IPS DF 6.9 (cell line): ENCODE measurements at regions not wholly inside any gene's neighbourhood (a gene's known extent, or its start where the extent isn't known, plus 50 kb on each side); places are given as distances from the start of the nearest gene placed in this dataset.

Experiments used
- DNase-seq: peaks from one replicate; pipeline ENCODE4 v3.0.0-alpha.2; 2013; ENCODE audit warnings: low read depth, low spot score
- H3K27ac ChIP-seq: one replicate; pipeline ENCODE4 v1.5.1; 2013; ENCODE audit warnings: low read length, control low read depth
- H3K27me3 ChIP-seq: 2 replicates; pipeline ENCODE4 v1.6.1; 2013; ENCODE audit warnings: mild to moderate bottlenecking, low read length; ENCODE audit not compliant: control insufficient read depth, insufficient read depth
- H3K36me3 ChIP-seq: 2 replicates; pipeline ENCODE4 v1.6.1; 2013; ENCODE audit warnings: low read length; ENCODE audit not compliant: control insufficient read depth, insufficient read depth
- H3K4me1 ChIP-seq: 2 replicates; pipeline ENCODE4 v1.6.1; 2013; ENCODE audit warnings: low read length; ENCODE audit not compliant: control insufficient read depth, insufficient read depth
- H3K4me3 ChIP-seq: 2 replicates; pipeline ENCODE4 v1.5.1; 2013; ENCODE audit warnings: mild to moderate bottlenecking, low read length
- H3K9me3 ChIP-seq: 2 replicates; pipeline ENCODE4 v1.6.1; 2013; ENCODE audit warnings: low read length, inconsistent platforms; ENCODE audit not compliant: control insufficient read depth, insufficient read depth
- WGBS: extraction: QIAGEN DNeasy Blood & Tissue Kit; methylation state at CpG from one replicate; pipeline ENCODE4 v1.1.7; 2013; ENCODE audit warnings: mixed read lengths, missing lambda C conversion rate; ENCODE audit not compliant: insufficient read length, insufficient coverage; 5-methylcytosine and 5-hydroxymethylcytosine counted together

- Histone ChIP-seq H3K27me3 (no peaks in the 10 kb centered on the region), H3K4me1 (peaks cover 1% of the 10 kb centered on the region; the same call in 1 of the 2 replicates), H3K9me3 (no peaks in the 10 kb centered on the region), H3K4me3 (no peak overlapping the region), H3K36me3 (no peaks in the 10 kb centered on the region), H3K27ac (no peak overlapping the region)
- WGBS, result no CpG with 5 or more reads among the region's 5 CpGs
- DNase-seq, result no peak
Observed at GRCh38 chr5:103463261-103463660, 99.3 kb downstream of the NUDT12 start.

DNA sequence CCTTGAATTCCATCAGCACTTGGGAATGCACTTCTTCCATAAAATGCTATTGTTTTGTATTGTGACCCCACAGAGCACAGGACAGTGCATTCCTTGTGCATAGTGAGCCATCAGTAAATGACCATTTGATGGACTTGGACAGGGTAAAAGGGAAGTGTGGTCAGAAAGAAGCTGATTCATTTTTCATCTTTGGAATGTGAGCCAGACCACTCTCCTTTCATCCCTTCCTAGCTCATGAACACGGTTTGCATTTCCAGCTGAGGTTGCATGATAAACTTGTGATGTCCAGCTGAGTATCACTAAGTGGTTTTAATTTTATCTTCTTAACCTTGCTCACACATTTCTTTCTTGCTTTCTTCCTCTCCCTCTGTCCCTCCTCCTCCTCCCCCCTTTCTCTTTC is 101.3 kb downstream of the NUDT12 start:
- no peaks in the 10 kb centered on the region for H3K36me3 ChIP-seq
- no peak overlapping the region for H3K27ac ChIP-seq
- H3K9me3 ChIP-seq, result no peaks in the 10 kb centered on the region
- peaks cover 1% of the 10 kb centered on the region; the same call in 1 of the 2 replicates for H3K4me1 ChIP-seq
- WGBS, result no CpG with 5 or more reads among the region's 1 CpG
- H3K27me3 ChIP-seq, result no peaks in the 10 kb centered on the region
- DNase-seq, result no peak
- no peak overlapping the region for H3K4me3 ChIP-seq

DNA sequence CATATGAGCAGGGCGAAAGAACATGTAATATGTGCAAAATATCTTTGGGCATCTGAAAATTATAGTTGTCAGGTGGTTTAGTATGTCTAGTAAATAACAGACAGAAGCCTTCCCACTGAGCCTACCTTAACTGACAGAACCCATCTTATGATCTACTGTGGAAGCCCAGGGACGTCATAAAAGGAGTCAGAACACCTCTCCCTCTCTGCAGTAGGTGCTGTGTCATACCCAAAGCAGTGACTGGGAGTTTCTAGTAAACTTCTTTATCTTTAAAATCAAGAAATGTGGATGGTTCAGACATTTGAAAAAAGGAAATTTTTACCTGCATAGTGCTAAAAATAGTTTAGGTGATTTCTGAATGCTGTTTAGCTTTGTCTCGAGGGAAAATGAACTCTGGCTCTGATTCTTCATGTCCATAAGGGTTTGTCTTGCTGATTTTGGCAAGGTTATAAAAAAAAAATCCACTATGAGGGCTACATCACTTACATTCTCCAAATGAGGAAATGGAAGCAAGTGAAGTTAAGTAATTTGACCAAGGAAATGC is 104.0 kb downstream of the NUDT12 start:
- Histone ChIP-seq H3K4me1 (peaks cover 1% of the 10 kb centered on the region; the same call in 1 of the 2 replicates), H3K36me3 (no peaks in the 10 kb centered on the region), H3K27me3 (no peaks in the 10 kb centered on the region), H3K9me3 (no peaks in the 10 kb centered on the region), H3K4me3 (no peak overlapping the region), H3K27ac (no peak overlapping the region)
- DNase-seq, result no peak
- WGBS, result no CpG with 5 or more reads among the region's 3 CpGs

GRCh38 chr5:103456476-103456875 is 106.1 kb downstream of the NUDT12 start:
- H3K36me3 ChIP-seq, result no peaks in the 10 kb centered on the region
- H3K9me3 ChIP-seq, result no peaks in the 10 kb centered on the region
- H3K27ac ChIP-seq, result no peak overlapping the region
- DNase-seq, result no peak
- WGBS, result no CpG with 5 or more reads among the region's 2 CpGs
- H3K27me3 ChIP-seq, result no peaks in the 10 kb centered on the region
- no peaks in the 10 kb centered on the region; the same call in 1 of the 2 replicates for H3K4me1 ChIP-seq
- H3K4me3 ChIP-seq, result no peak overlapping the region

DNA sequence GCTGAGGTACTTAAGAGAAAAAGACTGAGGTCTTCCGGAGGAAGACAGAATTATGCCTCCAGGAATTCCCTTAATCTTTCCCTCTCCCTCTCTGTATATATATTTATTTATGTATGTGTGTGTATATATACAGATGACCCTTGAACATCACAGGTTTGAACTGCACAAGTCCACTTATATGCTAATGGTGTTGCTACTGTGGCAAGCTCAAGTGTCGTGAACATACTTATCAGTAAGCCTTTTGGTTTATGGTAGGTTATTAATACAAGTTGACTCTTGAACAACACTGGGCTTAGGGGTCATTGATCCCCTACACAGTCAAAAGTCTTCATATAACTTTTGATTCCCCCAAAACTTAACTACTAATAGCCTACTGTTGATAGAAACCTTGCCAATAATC is 106.8 kb downstream of the NUDT12 start:
- WGBS, result no CpG with 5 or more reads among the region's 2 CpGs
- Histone ChIP-seq H3K27ac (no peak overlapping the region), H3K27me3 (no peaks in the 10 kb centered on the region), H3K36me3 (no peaks in the 10 kb centered on the region), H3K4me1 (no peaks in the 10 kb centered on the region; the same call in 1 of the 2 replicates), H3K9me3 (no peaks in the 10 kb centered on the region), H3K4me3 (no peak overlapping the region)
- DNase-seq, result no peak

DNA sequence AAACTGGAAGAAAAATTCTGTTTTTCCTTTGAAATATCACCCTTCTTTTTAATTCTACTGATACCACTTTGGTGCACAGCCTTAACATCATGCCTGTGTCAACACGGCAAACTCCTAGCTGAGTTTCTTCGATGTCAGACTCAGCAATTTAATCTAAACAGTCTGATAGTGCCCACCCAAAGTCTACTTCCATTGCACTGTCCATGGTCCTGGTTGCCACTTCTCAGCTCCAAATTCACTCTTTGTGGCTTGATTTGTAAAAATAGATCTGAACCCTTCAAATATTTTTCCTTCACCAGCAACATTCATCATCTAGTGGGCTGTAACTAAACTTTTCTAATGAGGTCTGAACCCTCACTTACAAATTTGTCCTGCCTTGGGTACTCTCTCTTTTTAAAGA is 107.8 kb downstream of the NUDT12 start:
- Histone ChIP-seq H3K27ac (no peak overlapping the region), H3K4me1 (no peaks in the 10 kb centered on the region; the same call in 1 of the 2 replicates), H3K36me3 (no peaks in the 10 kb centered on the region), H3K27me3 (no peaks in the 10 kb centered on the region), H3K4me3 (no peak overlapping the region), H3K9me3 (no peaks in the 10 kb centered on the region)
- no peak for DNase-seq
- no CpG with 5 or more reads among the region's 2 CpGs for WGBS

GRCh38 chr5:103452666-103453065 is 109.9 kb downstream of the NUDT12 start:
- no CpG with 5 or more reads among the region's 1 CpG for WGBS
- Histone ChIP-seq H3K4me3 (no peak overlapping the region), H3K36me3 (no peaks in the 10 kb centered on the region), H3K27ac (no peak overlapping the region), H3K9me3 (no peaks in the 10 kb centered on the region), H3K4me1 (no peaks in the 10 kb centered on the region; the same call in 1 of the 2 replicates), H3K27me3 (no peaks in the 10 kb centered on the region)
- no peak for DNase-seq

GRCh38 chr5:103452089-103452488 is 110.5 kb downstream of the NUDT12 start:
- Histone ChIP-seq H3K27me3 (no peaks in the 10 kb centered on the region), H3K27ac (no peak overlapping the region), H3K4me1 (no peaks in the 10 kb centered on the region; the same call in 1 of the 2 replicates), H3K36me3 (no peaks in the 10 kb centered on the region), H3K9me3 (no peaks in the 10 kb centered on the region), H3K4me3 (no peak overlapping the region)
- no peak for DNase-seq
- WGBS, result no CpG with 5 or more reads among the region's 4 CpGs

DNA sequence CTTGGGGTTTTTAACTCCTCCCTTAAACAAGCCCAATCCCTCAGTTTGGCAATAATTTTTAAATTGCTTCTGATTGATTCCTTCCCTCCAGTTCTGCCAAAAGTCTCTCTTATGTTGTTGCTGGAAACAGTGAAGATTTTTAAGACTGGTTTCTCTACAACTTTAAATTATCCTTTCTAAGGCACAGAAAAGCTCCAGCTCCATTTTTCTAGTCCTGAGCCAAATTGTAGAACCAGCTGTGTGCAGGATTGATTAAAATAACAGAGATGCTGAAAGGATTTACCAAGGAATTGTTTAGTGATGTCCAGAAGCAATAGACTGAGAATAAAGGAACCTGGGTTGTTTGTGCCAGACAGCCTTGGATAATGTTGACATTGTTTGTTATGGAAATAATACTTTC is 111.3 kb downstream of the NUDT12 start:
- Histone ChIP-seq H3K4me3 (no peak overlapping the region), H3K27ac (no peak overlapping the region), H3K36me3 (no peaks in the 10 kb centered on the region), H3K9me3 (no peaks in the 10 kb centered on the region), H3K4me1 (no peaks in the 10 kb centered on the region; the same call in 1 of the 2 replicates), H3K27me3 (no peaks in the 10 kb centered on the region)
- DNase-seq, result no peak

DNA sequence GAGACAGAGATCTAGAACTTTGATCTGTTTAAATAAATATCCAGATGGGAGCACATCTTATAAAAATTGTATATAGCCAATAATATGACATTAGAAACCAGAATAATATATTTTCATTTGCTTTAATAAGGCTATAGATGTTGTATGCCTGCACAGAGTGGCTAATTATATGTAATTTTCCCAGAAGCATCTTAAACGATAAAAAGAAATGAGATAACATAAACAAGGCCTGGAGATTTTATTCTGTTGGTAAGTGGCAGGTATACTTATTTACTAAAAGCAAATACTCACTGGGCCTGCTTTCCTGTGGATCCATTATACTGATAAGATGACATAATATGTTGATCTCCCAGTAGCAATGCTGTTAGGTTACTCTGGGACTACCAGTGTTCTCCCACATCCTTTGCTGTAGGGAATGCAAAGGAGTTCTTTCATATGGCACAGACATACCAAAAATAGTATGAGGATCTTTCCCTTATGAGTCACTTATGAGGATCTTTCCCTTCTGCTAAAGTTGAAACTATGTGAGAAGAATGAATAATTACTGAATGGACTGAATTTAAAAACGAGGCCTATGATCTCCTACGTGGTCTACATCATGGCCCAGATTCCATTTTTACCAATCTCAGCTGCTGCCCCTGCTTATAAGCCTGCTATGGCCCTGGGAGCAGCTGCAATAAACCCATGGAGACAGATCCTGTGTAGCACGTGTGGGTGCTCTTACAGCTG is 112.1 kb downstream of the NUDT12 start:
- WGBS, result no CpG with 5 or more reads among the region's 4 CpGs
- no peak overlapping the region for H3K4me3 ChIP-seq

GRCh38 chr5:103446813-103447212 is 115.8 kb downstream of the NUDT12 start:
- no peaks in the 10 kb centered on the region for H3K36me3 ChIP-seq
- DNase-seq, result no peak
- H3K9me3 ChIP-seq, result no peaks in the 10 kb centered on the region
- H3K4me1 ChIP-seq, result no peaks in the 10 kb centered on the region
- no peaks in the 10 kb centered on the region for H3K27me3 ChIP-seq
- no CpG with 5 or more reads among the region's 3 CpGs for WGBS
- H3K4me3 ChIP-seq, result no peak overlapping the region
- no peak overlapping the region for H3K27ac ChIP-seq

More for the DNA sequence above, 112.1 kb downstream of the NUDT12 start:
- DNase-seq, result no peak
- H3K4me1 ChIP-seq, result no peaks in the 10 kb centered on the region; the same call in 1 of the 2 replicates
- no peaks in the 10 kb centered on the region for H3K36me3 ChIP-seq
- no peaks in the 10 kb centered on the region for H3K27me3 ChIP-seq
- no peaks in the 10 kb centered on the region for H3K9me3 ChIP-seq
- H3K27ac ChIP-seq, result no peak overlapping the region
